ENCODE measurements at regions not wholly inside any gene's neighbourhood (a gene's known extent, or its start where the extent isn't known, plus 50 kb on each side); places are given as distances from the start of the nearest gene placed in this dataset.

GRCh38 chr3:170750478-170750830 is 119.5 kb downstream of the RPL22L1 start:
- DNase-seq: no peak
- no peak overlapping the region for H3K4me3 ChIP-seq
- 85 to 87% methylated on average over 2 of the region's 2 CpGs for WGBS, 2 donors
- no peaks in the 10 kb centered on the region for H3K27me3 ChIP-seq
- no peaks in the 10 kb centered on the region for H3K36me3 ChIP-seq
- intact Hi-C loops (cut with DNase I): no loop called here
- no peaks in the 10 kb centered on the region for H3K9me3 ChIP-seq
- peaks cover 0 to 31% (median 16%) of the 10 kb centered on the region in 3 donors for H3K4me1 ChIP-seq
- TF ChIP-seq CTCF (IDR thresholded peaks at IDR 0.05): no peak
- TF ChIP-seq POLR2A (IDR thresholded peaks at IDR 0.05): no peak
- H3K27ac ChIP-seq: peak overlapping the region in 1 of 4 donors; percentile 5

- DNase-seq: no peak
- H3K9me3 ChIP-seq: no peaks in the 10 kb centered on the region
- no peaks in the 10 kb centered on the region for H3K36me3 ChIP-seq
- H3K4me3 ChIP-seq: no peak overlapping the region
- TF ChIP-seq POLR2A (IDR thresholded peaks at IDR 0.05) (no peak), CTCF (IDR thresholded peaks at IDR 0.05) (no peak)
- intact Hi-C loops (cut with DNase I): no loop called here
- peaks cover 0 to 31% (median 16%) of the 10 kb centered on the region in 3 donors for H3K4me1 ChIP-seq
- H3K27ac ChIP-seq: peak overlapping the region in 1 of 4 donors; percentile 5
- H3K27me3 ChIP-seq: no peaks in the 10 kb centered on the region
Measured at GRCh38 chr3:170749765-170750477, 120.1 kb downstream of the RPL22L1 start.

- H3K27ac ChIP-seq: no peak overlapping the region
- 91 to 96% methylated on average over 1 of the region's 1 CpG for WGBS, 2 donors
- H3K9me3 ChIP-seq: no peaks in the 10 kb centered on the region
- peaks cover 0 to 31% (median 16%) of the 10 kb centered on the region in 3 donors for H3K4me1 ChIP-seq
- intact Hi-C loops (cut with DNase I): no loop called here
- H3K36me3 ChIP-seq: no peaks in the 10 kb centered on the region
- no peaks in the 10 kb centered on the region for H3K27me3 ChIP-seq
- no peak for DNase-seq
- TF ChIP-seq CTCF (IDR thresholded peaks at IDR 0.05) (no peak), POLR2A (IDR thresholded peaks at IDR 0.05) (no peak)
- H3K4me3 ChIP-seq: no peak overlapping the region
Measured at GRCh38 chr3:170749185-170749584, 120.8 kb downstream of the RPL22L1 start.

GRCh38 chr3:170746175-170746942 is 123.6 kb downstream of the RPL22L1 start:
- TF ChIP-seq POLR2A (IDR thresholded peaks at IDR 0.05) (no peak), CTCF (IDR thresholded peaks at IDR 0.05) (no peak)
- no peaks in the 10 kb centered on the region for H3K27me3 ChIP-seq
- no peaks in the 10 kb centered on the region for H3K9me3 ChIP-seq
- WGBS, 2 donors: 85% methylated on average over 3 of the region's 3 CpGs
- DNase-seq: no peak
- intact Hi-C loops (cut with DNase I): no loop called here
- no peak overlapping the region for H3K27ac ChIP-seq
- peaks cover 0 to 17% (median 5%) of the 10 kb centered on the region in 3 donors for H3K4me1 ChIP-seq
- H3K4me3 ChIP-seq: no peak overlapping the region
- H3K36me3 ChIP-seq: no peaks in the 10 kb centered on the region

GRCh38 chr3:170745211-170745718 is 124.7 kb downstream of the RPL22L1 start:
- Histone ChIP-seq H3K36me3 (no peaks in the 10 kb centered on the region), H3K27me3 (no peaks in the 10 kb centered on the region), H3K27ac (no peak overlapping the region), H3K4me1 (peaks cover 0 to 15% (median 8%) of the 10 kb centered on the region in 3 donors), H3K4me3 (no peak overlapping the region), H3K9me3 (no peaks in the 10 kb centered on the region)
- intact Hi-C loops (cut with DNase I): no loop called here
- DNase-seq: no peak
- no peak for TF ChIP-seq CTCF (IDR thresholded peaks at IDR 0.05)
- TF ChIP-seq POLR2A (IDR thresholded peaks at IDR 0.05): no peak

Data from esophagus squamous epithelium (tissue), 5 donors.